ENCODE measurements at regions not wholly inside any gene's neighbourhood (a gene's known extent, or its start where the extent isn't known, plus 50 kb on each side); places are given as distances from the start of the nearest gene placed in this dataset.

- H3K27ac ChIP-seq: no peak overlapping the region
- H3K4me3 ChIP-seq: no peak overlapping the region
- ATAC-seq: no peak
- DNase-seq: no peak
- no peaks in the 10 kb centered on the region for H3K4me1 ChIP-seq
- no peaks in the 10 kb centered on the region for H3K36me3 ChIP-seq
- H3K27me3 ChIP-seq: no peaks in the 10 kb centered on the region
- 42 to 53% methylated on average over 2 of the region's 2 CpGs for WGBS, 2 donors
- TF ChIP-seq CTCF (IDR thresholded peaks at IDR 0.05): no peak
- intact Hi-C loops (cut with DNase I): no loop called here
- FAIRE-seq: no peak
- H3K9me3 ChIP-seq: no peaks in the 10 kb centered on the region
These were observed 501.6 kb downstream of the MAT2B start for GRCh38 chr5:164007064-164007463.

GRCh38 chr5:164009621-164010020 lies 504.2 kb downstream of the MAT2B start:
- no peak for TF ChIP-seq CTCF (IDR thresholded peaks at IDR 0.05)
- intact Hi-C loops (cut with DNase I): loop anchor here in 1 of 3 donors (10.0 kb wide), 1 partner anchor 495 kb away; no protein-coding TSS in a partner anchor

GRCh38 chr5:164010900-164011299 lies 505.5 kb downstream of the MAT2B start:
- H3K4me1 ChIP-seq: no peaks in the 10 kb centered on the region
- 50 to 61% methylated on average over 3 of the region's 3 CpGs for WGBS, 2 donors

More at GRCh38 chr5:164009621-164010020, 504.2 kb downstream of the MAT2B start:
- Histone ChIP-seq H3K4me1 (no peaks in the 10 kb centered on the region), H3K27ac (no peak overlapping the region), H3K27me3 (no peaks in the 10 kb centered on the region), H3K9me3 (no peaks in the 10 kb centered on the region), H3K4me3 (no peak overlapping the region), H3K36me3 (no peaks in the 10 kb centered on the region)
- no peak for FAIRE-seq
- whole genome bisulfite sequencing, 2 donors: 57 to 73% methylated on average over 6 of the region's 6 CpGs
- no peak for ATAC-seq
- no peak for DNase-seq

GRCh38 chr5:164012371-164012770 lies 507.0 kb downstream of the MAT2B start:
- Histone ChIP-seq H3K9me3 (no peaks in the 10 kb centered on the region), H3K27ac (no peak overlapping the region), H3K4me1 (no peaks in the 10 kb centered on the region), H3K4me3 (no peak overlapping the region), H3K27me3 (no peaks in the 10 kb centered on the region), H3K36me3 (no peaks in the 10 kb centered on the region)
- DNase-seq: no peak
- TF ChIP-seq CTCF (IDR thresholded peaks at IDR 0.05): no peak
- ATAC-seq: no peak
- intact Hi-C loops (cut with DNase I): loop anchor here in 1 of 3 donors (10.0 kb wide), 1 partner anchor 492 kb away; no protein-coding TSS in a partner anchor
- WGBS, 2 donors: 11 to 12% methylated on average over 4 of the region's 4 CpGs
- FAIRE-seq: no peak

More at GRCh38 chr5:164010900-164011299, 505.5 kb downstream of the MAT2B start:
- H3K27me3 ChIP-seq: no peaks in the 10 kb centered on the region
- no peak overlapping the region for H3K4me3 ChIP-seq
- FAIRE-seq (no peak), ATAC-seq (no peak), DNase-seq (no peak)
- intact Hi-C loops (cut with DNase I): loop anchor here in 1 of 3 donors (10.0 kb wide), 1 partner anchor 494 kb away; no protein-coding TSS in a partner anchor
- no peaks in the 10 kb centered on the region for H3K36me3 ChIP-seq
- H3K9me3 ChIP-seq: no peaks in the 10 kb centered on the region
- no peak for TF ChIP-seq CTCF (IDR thresholded peaks at IDR 0.05)
- no peak overlapping the region for H3K27ac ChIP-seq

- TF ChIP-seq CTCF (IDR thresholded peaks at IDR 0.05): peak; percentile 24 to 62 (median 48)
- intact Hi-C loops (cut with DNase I): loop anchor here in 1 of 3 donors (10.0 kb wide), 1 partner anchor 492 kb away; no protein-coding TSS in a partner anchor
- no peak overlapping the region for H3K27ac ChIP-seq
- no peaks in the 10 kb centered on the region for H3K36me3 ChIP-seq
- no peaks in the 10 kb centered on the region for H3K27me3 ChIP-seq
- H3K4me3 ChIP-seq: no peak overlapping the region
- no peaks in the 10 kb centered on the region for H3K9me3 ChIP-seq
- WGBS, 2 donors: 42 to 47% methylated on average over 6 of the region's 6 CpGs
- FAIRE-seq: peak; percentile 45
- H3K4me1 ChIP-seq: no peaks in the 10 kb centered on the region
- DNase-seq: peak in 3 of 6 donors; percentile 43 to 66 (median 43)
- peak; percentile 50 to 85 (median 84) for ATAC-seq
These were observed 507.8 kb downstream of the MAT2B start for GRCh38 chr5:164013077-164013670.

All from pancreas (tissue), 10 donors.